ENCODE measurements at regions not wholly inside any gene's neighbourhood (a gene's known extent, or its start where the extent isn't known, plus 50 kb on each side); places are given as distances from the start of the nearest gene placed in this dataset.

DNA sequence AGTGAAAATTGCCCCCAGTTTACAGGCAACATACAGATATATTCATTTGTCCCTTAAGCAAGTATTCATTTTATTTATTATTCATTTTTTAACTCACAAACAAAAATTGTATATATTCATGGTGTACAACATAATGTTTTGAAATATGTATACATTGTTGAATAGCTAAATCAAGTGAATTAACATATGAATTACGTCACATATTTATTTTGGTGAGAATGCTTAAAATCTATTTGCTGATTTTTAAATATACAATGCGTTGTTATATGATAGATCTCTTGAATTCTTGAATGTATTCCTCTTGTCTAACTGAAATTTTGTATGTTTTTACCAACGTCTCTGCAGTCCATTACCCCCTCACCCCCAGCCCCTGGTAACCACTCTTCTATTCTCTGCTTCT lies 63.4 kb upstream of the CDH13 start:
- TF ChIP-seq RARB (CRISPR knock-in tag; IDR thresholded peaks at IDR 0.05) (no peak), ZFP3 (CRISPR knock-in tag; IDR thresholded peaks at IDR 0.05) (no peak), ARNTL (CRISPR knock-in tag; IDR thresholded peaks at IDR 0.05; ENCODE audit: borderline replicate concordance, low read depth) (no peak), CREB5 (CRISPR knock-in tag; IDR thresholded peaks at IDR 0.05; ENCODE audit: low read depth) (no peak), ZNF70 (CRISPR knock-in tag; IDR thresholded peaks at IDR 0.05) (no peak), TOX (CRISPR knock-in tag; IDR thresholded peaks at IDR 0.05; ENCODE audit: borderline replicate concordance) (no peak), PATZ1 (CRISPR knock-in tag; IDR thresholded peaks at IDR 0.05; ENCODE audit: borderline replicate concordance) (no peak), ESRRG (CRISPR knock-in tag; IDR thresholded peaks at IDR 0.05) (no peak), ZFP30 (CRISPR knock-in tag; IDR thresholded peaks at IDR 0.05) (no peak), ZC3H10 (CRISPR knock-in tag; IDR thresholded peaks at IDR 0.05) (no peak)

Measured in SK-N-SH treated with all-trans-retinoic acid at 6 μM for 48 hours (cell line).